ENCODE measurements at regions not wholly inside any gene's neighbourhood (a gene's known extent, or its start where the extent isn't known, plus 50 kb on each side); places are given as distances from the start of the nearest gene placed in this dataset.

DNA sequence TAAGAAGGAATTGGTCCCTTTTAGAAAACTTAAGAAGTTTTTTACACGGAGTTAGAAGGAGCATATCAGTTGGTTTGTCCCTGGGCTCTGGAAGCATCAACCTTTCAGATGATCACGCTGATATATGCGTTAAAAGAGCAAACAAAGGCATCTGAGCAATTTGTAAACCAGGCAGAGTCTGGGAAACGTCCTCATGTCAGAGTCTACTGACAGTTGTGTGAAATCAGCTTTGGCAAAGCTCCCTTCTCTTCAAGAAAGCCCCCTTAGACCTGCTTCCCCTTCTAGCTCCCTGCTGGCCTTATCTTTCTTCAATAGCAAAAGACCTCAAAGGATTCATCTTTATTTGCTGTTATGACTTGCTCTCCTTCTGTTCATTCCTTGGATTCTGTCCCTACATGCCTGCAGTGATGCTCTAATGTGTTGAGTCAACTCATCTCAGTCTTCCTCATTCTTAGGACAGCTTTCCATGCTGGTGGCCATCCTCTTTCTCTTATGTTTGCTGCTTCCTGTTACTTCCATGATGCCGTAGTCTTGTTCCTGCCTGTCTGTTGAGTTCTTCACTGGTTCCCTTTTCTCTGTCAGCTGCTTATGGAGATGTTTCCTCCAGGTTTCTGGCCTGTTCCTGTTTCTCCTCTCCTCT is 106.5 kb upstream of the BMPER start:
- intact Hi-C loops (cut with micrococcal nuclease), result no loop called here
- no peak overlapping the region for H3K4me3 ChIP-seq (ENCODE audit: low read length)
- Mint-ChIP-seq H3K9me3 (no peaks in the 10 kb centered on the region), H3K27ac (no peak overlapping the region), H3K36me3 (no peaks in the 10 kb centered on the region), H3K4me3 (no peak overlapping the region), H3K27me3 (ENCODE audit: low read depth in 2 of 2) (no peaks in the 10 kb centered on the region), H3K4me1 (no peaks in the 10 kb centered on the region)
- H3K9me3 ChIP-seq (ENCODE audit: control insufficient read depth, insufficient read depth, low read length), result no peaks in the 10 kb centered on the region
- no peaks in the 10 kb centered on the region for H3K27me3 ChIP-seq (ENCODE audit: control insufficient read depth, insufficient read depth, low read length)
- no peaks in the 10 kb centered on the region for H3K4me1 ChIP-seq (ENCODE audit: control insufficient read depth, insufficient read depth, low read length)
- no peaks in the 10 kb centered on the region for H3K36me3 ChIP-seq (ENCODE audit: control insufficient read depth, insufficient read depth, low read length)
- H3K27ac ChIP-seq (ENCODE audit: low read length), result no peak overlapping the region
- WGBS (ENCODE audit: insufficient coverage), result 78% methylated on average over 5 of the region's 5 CpGs
- ATAC-seq (no peak), DNase-seq (no peak)
- TF ChIP-seq, protein P1, sequence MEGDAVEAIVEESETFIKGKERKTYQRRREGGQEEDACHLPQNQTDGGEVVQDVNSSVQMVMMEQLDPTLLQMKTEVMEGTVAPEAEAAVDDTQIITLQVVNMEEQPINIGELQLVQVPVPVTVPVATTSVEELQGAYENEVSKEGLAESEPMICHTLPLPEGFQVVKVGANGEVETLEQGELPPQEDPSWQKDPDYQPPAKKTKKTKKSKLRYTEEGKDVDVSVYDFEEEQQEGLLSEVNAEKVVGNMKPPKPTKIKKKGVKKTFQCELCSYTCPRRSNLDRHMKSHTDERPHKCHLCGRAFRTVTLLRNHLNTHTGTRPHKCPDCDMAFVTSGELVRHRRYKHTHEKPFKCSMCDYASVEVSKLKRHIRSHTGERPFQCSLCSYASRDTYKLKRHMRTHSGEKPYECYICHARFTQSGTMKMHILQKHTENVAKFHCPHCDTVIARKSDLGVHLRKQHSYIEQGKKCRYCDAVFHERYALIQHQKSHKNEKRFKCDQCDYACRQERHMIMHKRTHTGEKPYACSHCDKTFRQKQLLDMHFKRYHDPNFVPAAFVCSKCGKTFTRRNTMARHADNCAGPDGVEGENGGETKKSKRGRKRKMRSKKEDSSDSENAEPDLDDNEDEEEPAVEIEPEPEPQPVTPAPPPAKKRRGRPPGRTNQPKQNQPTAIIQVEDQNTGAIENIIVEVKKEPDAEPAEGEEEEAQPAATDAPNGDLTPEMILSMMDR (IDR thresholded peaks at IDR 0.05), result no peak

DNA sequence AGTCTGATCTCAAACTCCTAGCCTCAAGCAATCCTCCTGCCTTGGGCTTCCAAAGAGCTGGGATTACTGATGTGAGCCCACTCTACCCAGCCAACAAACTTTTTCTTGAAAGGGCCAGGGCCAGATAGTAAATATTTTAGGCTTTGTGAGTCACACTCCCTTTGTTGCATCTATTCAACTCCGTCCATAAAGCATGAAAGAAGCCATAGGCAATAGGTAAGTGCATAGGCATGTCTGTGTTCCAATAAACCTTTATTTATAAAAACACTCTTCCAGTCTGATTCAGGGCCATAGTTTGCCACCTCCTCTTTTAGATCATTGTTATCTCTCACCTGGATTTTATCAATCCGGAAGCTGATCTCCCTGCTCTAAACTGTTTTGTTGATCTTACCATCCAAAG is 105.6 kb upstream of the BMPER start:
- no peak overlapping the region for H3K27ac ChIP-seq (ENCODE audit: low read length)
- no peaks in the 10 kb centered on the region for H3K4me1 ChIP-seq (ENCODE audit: control insufficient read depth, insufficient read depth, low read length)
- 93% methylated on average over 2 of the region's 2 CpGs for WGBS (ENCODE audit: insufficient coverage)
- no peak overlapping the region for H3K4me3 ChIP-seq (ENCODE audit: low read length)
- H3K27me3 ChIP-seq (ENCODE audit: control insufficient read depth, insufficient read depth, low read length), result no peaks in the 10 kb centered on the region
- no peak overlapping the region for H3K27ac Mint-ChIP-seq
- H3K4me3 Mint-ChIP-seq, result no peak overlapping the region
- H3K36me3 ChIP-seq (ENCODE audit: control insufficient read depth, insufficient read depth, low read length), result no peaks in the 10 kb centered on the region
- no peaks in the 10 kb centered on the region for H3K4me1 Mint-ChIP-seq
- DNase-seq (no peak), ATAC-seq (no peak)
- H3K9me3 ChIP-seq (ENCODE audit: control insufficient read depth, insufficient read depth, low read length), result no peaks in the 10 kb centered on the region
- intact Hi-C loops (cut with micrococcal nuclease), result no loop called here
- H3K9me3 Mint-ChIP-seq, result no peaks in the 10 kb centered on the region
- TF ChIP-seq, protein P1 (IDR thresholded peaks at IDR 0.05), result no peak
- no peaks in the 10 kb centered on the region for H3K36me3 Mint-ChIP-seq
- no peaks in the 10 kb centered on the region for H3K27me3 Mint-ChIP-seq (ENCODE audit: low read depth in 2 of 2)

DNA sequence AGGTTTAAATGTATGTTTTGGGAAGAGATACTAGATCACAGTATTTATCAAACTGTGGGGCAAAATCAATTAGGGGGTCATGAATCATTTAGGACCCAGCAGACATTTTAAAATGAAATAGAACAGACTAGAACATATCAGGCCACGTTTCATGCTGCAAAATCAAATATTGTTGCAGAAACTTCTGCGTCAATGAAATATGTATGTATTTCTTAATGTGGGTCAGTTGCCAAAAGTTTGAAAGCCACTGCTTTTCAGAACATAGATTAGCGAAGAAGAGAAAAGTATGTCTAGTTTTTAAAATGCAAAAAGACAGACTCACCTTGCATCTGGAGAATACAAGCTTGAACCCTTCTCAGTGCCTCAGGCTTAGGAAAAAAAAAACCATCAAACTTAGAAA is 102.7 kb upstream of the BMPER start:
- H3K4me1 Mint-ChIP-seq, result no peaks in the 10 kb centered on the region
- Histone ChIP-seq H3K4me1 (ENCODE audit: control insufficient read depth, insufficient read depth, low read length) (no peaks in the 10 kb centered on the region), H3K27me3 (ENCODE audit: control insufficient read depth, insufficient read depth, low read length) (no peaks in the 10 kb centered on the region), H3K36me3 (ENCODE audit: control insufficient read depth, insufficient read depth, low read length) (no peaks in the 10 kb centered on the region), H3K9me3 (ENCODE audit: control insufficient read depth, insufficient read depth, low read length) (no peaks in the 10 kb centered on the region), H3K4me3 (ENCODE audit: low read length) (no peak overlapping the region), H3K27ac (ENCODE audit: low read length) (no peak overlapping the region)
- intact Hi-C loops (cut with micrococcal nuclease), result no loop called here
- no peaks in the 10 kb centered on the region for H3K9me3 Mint-ChIP-seq
- H3K36me3 Mint-ChIP-seq, result no peaks in the 10 kb centered on the region
- no peak overlapping the region for H3K4me3 Mint-ChIP-seq
- no peak overlapping the region for H3K27ac Mint-ChIP-seq
- no peaks in the 10 kb centered on the region for H3K27me3 Mint-ChIP-seq (ENCODE audit: low read depth in 2 of 2)
- DNase-seq (no peak), ATAC-seq (no peak)
- WGBS (ENCODE audit: insufficient coverage), result 75% methylated on average over 3 of the region's 3 CpGs
- TF ChIP-seq, protein P1 (IDR thresholded peaks at IDR 0.05), result no peak

DNA sequence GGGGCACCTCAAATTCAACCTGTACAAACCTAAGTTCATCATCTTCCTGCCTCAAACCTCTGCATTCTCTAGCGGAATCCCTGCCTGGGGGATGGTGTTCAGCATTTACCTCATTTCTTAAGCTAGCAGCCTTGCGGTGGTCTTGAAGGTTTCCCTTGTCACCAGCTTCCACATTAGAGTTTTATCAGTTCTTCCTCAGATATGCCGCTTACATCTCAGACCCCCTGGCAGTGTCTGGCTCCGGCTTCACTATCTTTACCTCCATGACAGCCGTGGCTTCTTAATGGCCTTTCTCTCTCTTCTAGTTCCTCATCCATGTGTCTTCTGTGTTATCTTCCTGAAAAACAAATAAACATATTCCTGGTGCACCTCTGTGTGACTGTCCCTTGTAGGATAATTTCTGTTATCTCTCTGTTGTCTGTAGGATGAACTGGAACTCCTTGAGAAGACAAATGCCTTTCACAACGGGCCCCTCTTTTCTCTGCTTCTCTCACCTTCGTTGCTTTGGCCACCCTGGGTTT is 101.1 kb upstream of the BMPER start:
- no peaks in the 10 kb centered on the region for H3K9me3 ChIP-seq (ENCODE audit: control insufficient read depth, insufficient read depth, low read length)
- Mint-ChIP-seq H3K4me3 (no peak overlapping the region), H3K36me3 (no peaks in the 10 kb centered on the region), H3K4me1 (no peaks in the 10 kb centered on the region), H3K27me3 (ENCODE audit: low read depth in 2 of 2) (no peaks in the 10 kb centered on the region), H3K9me3 (no peaks in the 10 kb centered on the region), H3K27ac (no peak overlapping the region)
- H3K27me3 ChIP-seq (ENCODE audit: control insufficient read depth, insufficient read depth, low read length), result no peaks in the 10 kb centered on the region
- H3K4me3 ChIP-seq (ENCODE audit: low read length), result no peak overlapping the region
- intact Hi-C loops (cut with micrococcal nuclease), result no loop called here
- H3K27ac ChIP-seq (ENCODE audit: low read length), result no peak overlapping the region
- no peaks in the 10 kb centered on the region for H3K36me3 ChIP-seq (ENCODE audit: control insufficient read depth, insufficient read depth, low read length)
- 92% methylated on average over 7 of the region's 7 CpGs for WGBS (ENCODE audit: insufficient coverage)
- H3K4me1 ChIP-seq (ENCODE audit: control insufficient read depth, insufficient read depth, low read length), result no peaks in the 10 kb centered on the region
- TF ChIP-seq, protein P1 (IDR thresholded peaks at IDR 0.05), result no peak
- no peak for DNase-seq
- ATAC-seq, result no peak

Data from natural killer cell (primary cell).